GM13977 (cell line): ENCODE measurements at regions not wholly inside any gene's neighbourhood (a gene's known extent, or its start where the extent isn't known, plus 50 kb on each side); places are given as distances from the start of the nearest gene placed in this dataset.

Source experiments
- DNase-seq: peaks from one replicate; pipeline ENCODE4 v3.0.0; 2012; ENCODE audit warnings: low spot score
- in situ Hi-C: fragments of 300-500 bp; cut with MboI; formaldehyde crosslinking; loops from one replicate; pipeline ENCODE4 v1.12.0; 2022; ENCODE audit warnings: low sequenced_read_pairs, low pct_unique_long_range_greater_than_20kb, mixed read lengths, inconsistent platforms; ENCODE audit not compliant: unreplicated experiment
- TF ChIP-seq, protein P1 (sequence below): IDR thresholded peaks from 2 replicates; pipeline ENCODE4 v1.5.1; 2012; ENCODE audit warnings: mild to moderate bottlenecking, control low read depth; ENCODE audit not compliant: insufficient read depth; ENCODE audit errors: extremely low read depth, missing control alignments

- no peak for DNase-seq
- in situ Hi-C loops = no loop called here
- TF ChIP-seq, protein P1, sequence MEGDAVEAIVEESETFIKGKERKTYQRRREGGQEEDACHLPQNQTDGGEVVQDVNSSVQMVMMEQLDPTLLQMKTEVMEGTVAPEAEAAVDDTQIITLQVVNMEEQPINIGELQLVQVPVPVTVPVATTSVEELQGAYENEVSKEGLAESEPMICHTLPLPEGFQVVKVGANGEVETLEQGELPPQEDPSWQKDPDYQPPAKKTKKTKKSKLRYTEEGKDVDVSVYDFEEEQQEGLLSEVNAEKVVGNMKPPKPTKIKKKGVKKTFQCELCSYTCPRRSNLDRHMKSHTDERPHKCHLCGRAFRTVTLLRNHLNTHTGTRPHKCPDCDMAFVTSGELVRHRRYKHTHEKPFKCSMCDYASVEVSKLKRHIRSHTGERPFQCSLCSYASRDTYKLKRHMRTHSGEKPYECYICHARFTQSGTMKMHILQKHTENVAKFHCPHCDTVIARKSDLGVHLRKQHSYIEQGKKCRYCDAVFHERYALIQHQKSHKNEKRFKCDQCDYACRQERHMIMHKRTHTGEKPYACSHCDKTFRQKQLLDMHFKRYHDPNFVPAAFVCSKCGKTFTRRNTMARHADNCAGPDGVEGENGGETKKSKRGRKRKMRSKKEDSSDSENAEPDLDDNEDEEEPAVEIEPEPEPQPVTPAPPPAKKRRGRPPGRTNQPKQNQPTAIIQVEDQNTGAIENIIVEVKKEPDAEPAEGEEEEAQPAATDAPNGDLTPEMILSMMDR = no peak
Observed at GRCh38 chr3:103077910-103078309, 643.1 kb downstream of the ZPLD1 start.

GRCh38 chr3:103082501-103082900 is 647.7 kb downstream of the ZPLD1 start:
- in situ Hi-C loops = no loop called here
- no peak for DNase-seq
- TF ChIP-seq, protein P1 = no peak

DNA sequence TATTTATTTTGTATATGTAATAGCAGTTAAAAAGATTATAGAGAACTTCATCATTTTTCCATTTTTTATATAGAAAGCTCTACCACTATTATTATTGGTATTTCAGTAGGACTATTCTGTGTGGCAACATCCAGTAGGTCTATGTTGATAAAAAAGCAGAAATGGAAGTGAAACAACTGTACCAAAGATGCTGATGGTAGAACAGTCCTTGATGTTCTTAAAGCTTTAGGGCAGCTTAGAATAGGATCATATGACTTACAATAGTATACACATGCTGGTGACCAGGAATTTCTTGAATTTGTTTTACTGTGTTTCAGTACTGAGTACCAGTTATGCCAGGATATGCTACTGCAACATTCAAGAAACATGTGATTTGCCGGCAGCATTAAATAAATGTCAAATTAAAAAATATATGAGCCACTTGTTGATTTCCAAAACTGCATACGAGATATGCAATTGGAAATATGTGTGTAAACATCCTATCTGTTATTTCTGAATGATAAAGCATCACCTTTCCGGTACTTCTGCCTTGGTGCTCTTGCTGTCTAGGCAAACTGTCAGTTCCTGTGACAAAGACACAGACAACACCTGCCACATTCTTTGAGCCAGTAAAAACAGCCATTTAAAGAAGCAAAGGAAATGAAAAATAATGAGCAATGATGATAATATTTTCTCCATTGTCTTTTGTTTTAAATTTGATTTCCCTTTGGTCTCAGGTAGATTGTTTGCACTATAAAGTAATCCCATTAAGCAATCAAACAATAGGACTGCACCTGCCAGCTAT is 649.2 kb downstream of the ZPLD1 start:
- in situ Hi-C loops = no loop called here
- DNase-seq = no peak
- TF ChIP-seq, protein P1 = no peak

DNA sequence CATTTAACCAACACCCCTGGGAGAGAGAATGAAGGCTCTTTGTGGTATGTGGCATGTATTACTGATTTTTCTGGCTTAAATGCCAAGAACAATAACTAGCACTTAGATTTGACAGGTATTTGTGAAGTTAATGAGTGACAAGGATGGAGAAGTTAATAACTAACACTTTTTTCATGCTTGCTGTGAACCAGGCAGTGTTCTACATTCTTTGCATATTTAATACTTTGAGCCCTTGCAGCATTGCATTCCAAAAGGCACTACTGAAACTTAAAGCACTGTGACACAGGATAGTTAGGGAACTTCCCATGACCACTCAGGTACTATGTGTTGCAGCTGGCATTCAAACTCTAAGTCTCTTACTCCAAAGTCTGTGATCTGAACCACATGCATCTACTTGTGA is 650.6 kb downstream of the ZPLD1 start:
- TF ChIP-seq, protein P1 = no peak
- in situ Hi-C loops = no loop called here
- DNase-seq = no peak

DNA sequence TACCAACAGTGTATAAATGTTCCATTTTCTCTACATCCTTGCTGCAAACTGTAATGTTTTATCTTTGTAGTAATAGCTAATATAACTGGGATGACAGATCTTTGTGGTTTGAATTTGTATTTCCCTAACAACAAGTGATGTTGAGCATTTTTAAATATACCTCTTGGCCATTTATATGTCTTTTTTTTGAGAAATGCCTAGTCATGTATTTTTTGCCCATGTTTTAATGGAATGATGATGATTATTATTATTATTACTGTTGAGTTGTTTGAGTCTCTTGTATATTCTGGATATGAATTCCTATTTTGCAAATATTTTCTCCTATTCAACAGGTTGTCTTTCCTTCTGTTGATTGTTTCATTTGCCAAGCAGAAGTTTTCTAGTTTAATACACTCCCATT is 654.9 kb downstream of the ZPLD1 start:
- in situ Hi-C loops = no loop called here
- no peak for DNase-seq
- TF ChIP-seq, protein P1 = no peak

- no peak for DNase-seq
- in situ Hi-C loops = no loop called here
- TF ChIP-seq, protein P1 = no peak
Observed at GRCh38 chr3:103105206-103105605, 670.4 kb downstream of the ZPLD1 start.
